Neural progenitor cell (in vitro differentiated cells): ENCODE measurements at regions not wholly inside any gene's neighbourhood (a gene's known extent, or its start where the extent isn't known, plus 50 kb on each side); places are given as distances from the start of the nearest gene placed in this dataset.

Source experiments
- EZH2 ChIP-seq: fragments of 200-600 bp; sonication (generic); IDR thresholded peaks from 2 replicates; pipeline ENCODE4 v1.6.1; 2017; ENCODE audit warnings: antibody characterized with exemption, mild to moderate bottlenecking, moderate library complexity
- TF ChIP-seq, protein P1 (sequence below): fragments of 200-600 bp; sonication (generic); IDR thresholded peaks from 2 replicates; pipeline ENCODE4 v1.5.1; 2017; ENCODE audit warnings: antibody characterized with exemption, mild to moderate bottlenecking

DNA sequence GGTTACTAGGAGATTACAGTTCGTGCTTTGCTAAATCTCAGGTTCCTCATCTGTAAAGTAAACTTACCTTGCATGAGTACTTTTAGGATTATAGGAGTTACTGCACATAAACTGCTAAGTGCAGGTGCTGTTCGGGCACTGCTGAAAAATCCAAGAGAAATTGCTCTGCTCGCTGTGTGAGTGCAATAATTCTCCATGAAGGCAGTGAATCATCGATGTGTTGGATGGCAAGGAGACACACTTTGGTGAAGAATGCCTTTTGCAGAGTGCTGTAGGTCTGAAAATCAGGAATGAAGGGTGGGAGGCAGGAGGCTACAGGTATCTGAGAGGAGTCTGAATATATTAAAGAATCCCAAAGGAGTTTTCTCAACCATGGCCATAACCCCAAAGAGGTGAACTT, 113.0 kb downstream of the CHIC2 start:
- TF ChIP-seq, protein P1, sequence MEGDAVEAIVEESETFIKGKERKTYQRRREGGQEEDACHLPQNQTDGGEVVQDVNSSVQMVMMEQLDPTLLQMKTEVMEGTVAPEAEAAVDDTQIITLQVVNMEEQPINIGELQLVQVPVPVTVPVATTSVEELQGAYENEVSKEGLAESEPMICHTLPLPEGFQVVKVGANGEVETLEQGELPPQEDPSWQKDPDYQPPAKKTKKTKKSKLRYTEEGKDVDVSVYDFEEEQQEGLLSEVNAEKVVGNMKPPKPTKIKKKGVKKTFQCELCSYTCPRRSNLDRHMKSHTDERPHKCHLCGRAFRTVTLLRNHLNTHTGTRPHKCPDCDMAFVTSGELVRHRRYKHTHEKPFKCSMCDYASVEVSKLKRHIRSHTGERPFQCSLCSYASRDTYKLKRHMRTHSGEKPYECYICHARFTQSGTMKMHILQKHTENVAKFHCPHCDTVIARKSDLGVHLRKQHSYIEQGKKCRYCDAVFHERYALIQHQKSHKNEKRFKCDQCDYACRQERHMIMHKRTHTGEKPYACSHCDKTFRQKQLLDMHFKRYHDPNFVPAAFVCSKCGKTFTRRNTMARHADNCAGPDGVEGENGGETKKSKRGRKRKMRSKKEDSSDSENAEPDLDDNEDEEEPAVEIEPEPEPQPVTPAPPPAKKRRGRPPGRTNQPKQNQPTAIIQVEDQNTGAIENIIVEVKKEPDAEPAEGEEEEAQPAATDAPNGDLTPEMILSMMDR = no peak
- TF ChIP-seq EZH2 = no peak
